ENCODE measurements at regions not wholly inside any gene's neighbourhood (a gene's known extent, or its start where the extent isn't known, plus 50 kb on each side); places are given as distances from the start of the nearest gene placed in this dataset.

GRCh38 chr5:2895196-2895595, 143.7 kb upstream of the IRX2 start (continued):
- TF ChIP-seq BCL3 (IDR thresholded peaks at IDR 0.05; ENCODE audit: borderline replicate concordance, insufficient read depth, low read depth, low read length, poor library complexity, severe bottlenecking) (no peak), CHD4 (IDR thresholded peaks at IDR 0.05) (no peak), SIN3A (IDR thresholded peaks at IDR 0.05; ENCODE audit: low read depth, low read length) (no peak), SMAD5 (IDR thresholded peaks at IDR 0.05; ENCODE audit: low read depth) (no peak)

- ATAC-seq (no peak), FAIRE-seq (no peak), DNase-seq (ENCODE audit: low read depth, low spot score) (no peak)
- no peaks in the 10 kb centered on the region for H3K79me2 ChIP-seq (ENCODE audit: control insufficient read depth, insufficient read depth, low read length)
- H3K4me1 ChIP-seq (ENCODE audit: control insufficient read depth, insufficient read depth, low read length): no peaks in the 10 kb centered on the region
- WGBS (ENCODE audit: insufficient coverage, insufficient replicate concordance, low lambda C conversion rate, missing lambda C conversion rate): 47% methylated on average over 11 of the region's 11 CpGs
- no peak overlapping the region for H3K9ac ChIP-seq (ENCODE audit: control insufficient read depth, insufficient read depth, low read length)
- SMC1A ChIA-PET (ENCODE audit: uncharacterized antibody, unreplicated experiment): no interaction called here
- no peak overlapping the region for H3K4me2 ChIP-seq (ENCODE audit: control insufficient read depth, insufficient read depth)
- H3K9me3 ChIP-seq (replicated peaks; ENCODE audit: control insufficient read depth, insufficient read depth, low read length): no peaks in the 10 kb centered on the region; the same call in 2 of the 3 replicates
- intact Hi-C loops (cut with micrococcal nuclease; ENCODE audit: unreplicated experiment) (no loop called here), in situ Hi-C loops (cut with MboI) (no loop called here)
- no TSS peak for BruUV-seq (replicated peaks)
- RAD21 ChIA-PET (ENCODE audit: unreplicated experiment): no interaction called here
- no peaks in the 10 kb centered on the region for H4K20me1 ChIP-seq (ENCODE audit: control insufficient read depth, insufficient read depth)
- H3K27me3 ChIP-seq (replicated peaks in 1 of 2; ENCODE audit: control insufficient read depth in 2 of 2, insufficient read depth in 2 of 2, low read length in 1 of 2): no peaks in the 10 kb centered on the region
- H3K4me3 ChIP-seq: no peak overlapping the region
- H3K36me3 ChIP-seq (ENCODE audit: control insufficient read depth in 2 of 2, insufficient read depth in 2 of 2, low read length in 1 of 2): no peaks in the 10 kb centered on the region
- H2AFZ ChIP-seq (ENCODE audit: control insufficient read depth, low read depth, low read length): no peak overlapping the region
- no peak overlapping the region for H3K27ac ChIP-seq (ENCODE audit: control insufficient read depth, insufficient read depth)
- CTCF ChIA-PET: interaction anchor here (0.6 kb wide), 1 partner anchor 17 kb away, joined by 4 read pairs; no protein-coding TSS in a partner anchor
- POLR2A ChIA-PET: interaction anchor here (0.6 kb wide), 1 partner anchor 15 kb away, joined by 4 read pairs; no protein-coding TSS in a partner anchor
- TF ChIP-seq FOS (IDR thresholded peaks at IDR 0.05; ENCODE audit: borderline replicate concordance, extremely low read depth, insufficient read length) (no peak), RCOR1 (conservative IDR thresholded peaks at IDR 0.05; ENCODE audit: low read depth, low read length) (no peak), TBL1XR1 (IDR thresholded peaks at IDR 0.05; ENCODE audit: low read depth, low read length) (no peak), MLLT1 (IDR thresholded peaks at IDR 0.05) (no peak), DPF2 (IDR thresholded peaks at IDR 0.05) (no peak), RBBP5 (conservative IDR thresholded peaks at IDR 0.05) (no peak), GATAD2B (conservative IDR thresholded peaks at IDR 0.05; ENCODE audit: low read depth) (no peak), ZBTB33 (IDR thresholded peaks at IDR 0.05) (no peak), RAD21 (IDR thresholded peaks at IDR 0.05; ENCODE audit: insufficient read depth, low read depth, low read length) (no peak), JUND (IDR thresholded peaks at IDR 0.05; ENCODE audit: low read depth, low read length) (no peak), TAF1 (IDR thresholded peaks at IDR 0.05; ENCODE audit: borderline replicate concordance, low read depth, low read length) (no peak), EED (IDR thresholded peaks at IDR 0.05; ENCODE audit: low read depth) (no peak), BRCA1 (IDR thresholded peaks at IDR 0.05; ENCODE audit: low read depth, low read length) (no peak), ETV6 (conservative IDR thresholded peaks at IDR 0.05 in 1 of 2, IDR thresholded peaks at IDR 0.05 in 1 of 2; ENCODE audit: borderline replicate concordance in 1 of 2, low read depth in 1 of 2) (no peak), CEBPB (IDR thresholded peaks at IDR 0.05; ENCODE audit: borderline replicate concordance in 1 of 2, low read depth in 2 of 2, low read length in 2 of 2) (no peak), ZNF274 (IDR thresholded peaks at IDR 0.05; ENCODE audit: insufficient read depth, insufficient read length) (no peak)
Observed at GRCh38 chr5:2894736-2895135, 143.3 kb upstream of the IRX2 start.
